GM23248 (cell line): ENCODE measurements at regions not wholly inside any gene's neighbourhood (a gene's known extent, or its start where the extent isn't known, plus 50 kb on each side); places are given as distances from the start of the nearest gene placed in this dataset.

Experiments
- EZH2 ChIP-seq: fragments of 200-600 bp; sonication (generic); IDR thresholded peaks from 2 replicates; pipeline ENCODE4 v1.6.1; 2018; ENCODE audit warnings: antibody characterized with exemption, mild to moderate bottlenecking; ENCODE audit not compliant: insufficient read depth, poor library complexity, severe bottlenecking
- EZH2phosphoT487 ChIP-seq: fragments of 200-600 bp; sonication (generic); IDR thresholded peaks from 2 replicates; pipeline ENCODE4 v1.6.1; 2018; ENCODE audit warnings: antibody characterized with exemption, moderate library complexity, mild to moderate bottlenecking, low read depth; ENCODE audit not compliant: insufficient read depth

DNA sequence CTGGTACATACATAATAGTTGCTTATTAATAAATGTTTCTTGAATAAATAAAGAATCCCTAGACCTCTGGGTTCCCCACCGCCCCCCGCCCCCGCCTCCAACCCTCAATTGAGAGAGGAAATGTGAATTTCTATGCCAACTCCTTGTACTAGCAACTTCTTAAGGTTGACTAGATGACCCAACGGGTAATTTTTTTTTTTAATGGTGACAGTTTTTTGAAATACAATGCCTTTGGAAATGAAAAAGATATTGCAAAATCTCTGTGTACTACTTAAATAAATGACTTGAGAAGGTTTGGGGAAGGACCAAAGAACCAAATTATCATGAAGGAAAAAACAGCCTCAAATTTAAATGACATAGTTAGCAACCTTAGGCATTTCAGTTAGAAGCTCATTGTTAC is 640.3 kb downstream of the TBC1D4 start:
- TF ChIP-seq EZH2, result no peak
- no peak for TF ChIP-seq EZH2phosphoT487
